ENCODE measurements at regions not wholly inside any gene's neighbourhood (a gene's known extent, or its start where the extent isn't known, plus 50 kb on each side); places are given as distances from the start of the nearest gene placed in this dataset.

DNA sequence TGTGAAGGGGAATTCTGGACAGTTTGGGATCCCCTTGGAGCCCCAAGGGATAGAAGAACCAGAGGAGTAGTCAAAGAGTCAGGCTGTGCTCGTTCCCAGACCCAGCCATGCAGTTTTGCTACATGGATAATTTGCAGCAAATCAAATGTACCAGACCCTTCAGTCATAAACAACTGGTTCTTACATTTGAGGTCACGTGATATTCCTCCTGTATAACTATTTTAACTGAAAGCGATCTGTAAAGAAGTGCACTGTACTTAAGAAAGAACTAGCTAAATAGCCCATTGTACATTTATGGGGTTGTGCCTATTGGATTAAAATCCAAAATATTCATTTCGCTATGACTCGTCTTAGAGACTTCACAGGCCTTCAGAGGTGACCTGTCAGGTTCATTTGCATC is 550.2 kb upstream of the TENM3 start:
- no peak for DNase-seq

DNA sequence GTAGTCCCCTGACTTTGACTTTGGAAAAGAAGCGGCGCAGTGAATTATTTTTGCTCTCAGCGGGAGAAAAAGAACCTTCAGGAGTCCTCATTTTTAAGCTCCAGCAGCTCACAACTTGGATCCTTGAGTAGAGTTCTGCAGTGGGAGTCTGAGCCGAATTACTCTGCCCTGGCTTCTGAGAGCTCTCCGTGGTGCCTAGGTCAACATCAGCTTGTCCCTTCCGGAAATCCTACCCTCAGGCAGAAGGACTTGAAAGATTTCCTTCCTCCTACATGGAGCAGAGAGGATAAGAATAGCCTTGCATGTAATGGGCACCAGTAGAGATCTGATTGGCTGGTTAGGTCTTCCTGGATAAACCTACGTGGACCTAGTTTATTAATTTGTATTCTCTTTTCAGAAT is 549.7 kb upstream of the TENM3 start:
- DNase-seq = no peak

DNA sequence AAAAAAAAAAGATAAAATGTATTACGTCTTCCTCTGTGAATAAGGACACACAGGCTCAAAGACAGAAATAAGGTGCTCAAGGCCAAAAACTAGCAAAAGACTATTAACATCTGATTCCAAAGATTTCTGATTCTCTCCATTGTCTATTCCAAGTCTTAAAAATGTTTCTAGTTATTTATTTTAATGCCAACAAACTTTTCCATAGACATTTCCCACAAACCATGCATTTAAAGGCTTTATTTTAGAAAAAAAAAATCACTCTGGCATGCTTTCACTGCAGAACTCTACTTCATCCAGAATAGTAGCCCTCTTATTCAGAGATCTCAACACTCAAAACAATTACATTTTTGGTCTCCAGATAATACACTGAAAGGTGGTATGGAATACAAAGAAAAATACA is 545.0 kb upstream of the TENM3 start:
- DNase-seq = no peak

DNA sequence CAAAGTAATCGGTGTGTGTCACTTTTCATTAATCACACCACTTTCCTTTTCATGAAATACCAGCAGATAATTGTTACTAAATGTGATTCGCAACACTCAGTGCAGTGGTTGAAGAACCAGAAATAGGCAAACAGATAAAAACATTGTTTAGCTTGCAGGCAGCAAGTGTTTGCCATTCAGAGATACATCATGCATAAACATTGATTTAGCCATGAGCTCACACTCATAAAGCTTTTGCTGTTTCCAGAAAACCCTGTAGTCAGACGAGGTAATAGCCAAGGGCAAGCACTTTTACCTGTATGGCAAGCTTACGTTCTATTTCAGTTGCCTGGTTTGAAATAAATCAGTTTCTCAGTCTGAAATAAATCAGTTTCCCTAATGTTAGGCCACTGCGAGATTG is 542.0 kb upstream of the TENM3 start:
- no peak for DNase-seq

DNA sequence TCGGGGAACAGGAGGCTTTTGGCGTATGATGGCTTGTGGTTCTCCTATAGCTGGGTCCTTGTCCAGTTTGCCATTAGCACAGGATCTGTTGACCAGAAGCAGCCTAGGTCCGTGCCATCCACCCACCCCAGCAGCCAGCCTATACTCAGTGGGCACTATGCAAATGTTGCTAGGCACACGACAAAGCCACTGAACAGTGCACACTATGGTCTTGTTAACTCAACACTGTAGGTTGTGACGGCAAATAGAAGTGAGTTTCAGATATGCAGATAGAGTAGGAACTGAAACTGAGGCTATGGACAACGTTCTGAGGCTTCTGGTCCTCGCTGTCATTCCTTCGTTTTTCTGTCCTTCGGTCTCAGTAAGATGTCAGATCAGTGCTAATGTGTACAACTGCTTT is 541.3 kb upstream of the TENM3 start:
- DNase-seq = no peak

DNA sequence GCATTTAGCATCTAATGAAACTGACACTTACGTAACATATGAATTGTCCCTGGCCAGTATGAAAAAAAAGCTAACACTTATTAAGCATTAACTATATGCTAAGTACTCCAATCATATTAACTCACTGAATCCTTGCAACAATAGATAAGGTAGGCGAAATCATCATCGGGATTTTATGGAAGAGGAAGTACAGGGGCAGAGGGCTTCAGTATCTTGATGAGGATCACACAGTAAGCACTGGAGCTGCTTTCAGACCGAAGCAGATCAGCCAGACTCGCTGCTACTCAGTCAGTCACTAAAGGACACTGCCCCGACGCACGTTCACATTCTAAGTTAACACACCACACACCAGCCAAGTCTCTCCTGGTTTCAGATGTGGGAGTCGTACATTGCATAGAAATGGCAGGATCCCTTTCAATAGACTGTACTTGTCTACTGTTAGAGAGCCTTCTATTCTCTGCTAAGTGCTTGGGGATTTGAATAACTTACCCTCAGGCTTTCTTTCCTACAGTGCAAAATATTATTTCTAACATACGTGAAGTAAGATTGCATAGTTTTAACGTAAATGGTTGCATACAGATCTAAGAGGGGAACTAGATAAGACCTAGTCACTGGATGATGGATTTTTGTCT is 540.2 kb upstream of the TENM3 start:
- DNase-seq = no peak

DNA sequence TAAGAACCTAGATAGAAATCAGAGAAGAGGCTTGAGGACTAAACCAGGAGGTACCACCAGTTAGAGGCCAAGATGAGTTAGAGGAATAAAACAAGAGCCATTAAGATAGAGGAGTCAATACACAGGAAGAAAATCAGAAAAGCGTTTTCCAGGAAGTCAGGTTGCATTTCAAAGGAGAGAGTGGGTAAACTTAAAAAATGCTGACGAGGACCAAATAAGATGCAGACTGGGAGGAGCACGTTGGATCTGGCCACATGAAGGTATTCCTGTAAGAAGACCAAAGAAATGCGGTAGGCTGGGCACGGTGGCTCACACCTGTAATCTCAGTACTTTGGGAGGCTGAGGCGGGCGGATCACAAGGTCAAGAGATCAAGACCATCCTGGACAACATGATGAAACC is 533.1 kb upstream of the TENM3 start:
- no peak for DNase-seq

DNA sequence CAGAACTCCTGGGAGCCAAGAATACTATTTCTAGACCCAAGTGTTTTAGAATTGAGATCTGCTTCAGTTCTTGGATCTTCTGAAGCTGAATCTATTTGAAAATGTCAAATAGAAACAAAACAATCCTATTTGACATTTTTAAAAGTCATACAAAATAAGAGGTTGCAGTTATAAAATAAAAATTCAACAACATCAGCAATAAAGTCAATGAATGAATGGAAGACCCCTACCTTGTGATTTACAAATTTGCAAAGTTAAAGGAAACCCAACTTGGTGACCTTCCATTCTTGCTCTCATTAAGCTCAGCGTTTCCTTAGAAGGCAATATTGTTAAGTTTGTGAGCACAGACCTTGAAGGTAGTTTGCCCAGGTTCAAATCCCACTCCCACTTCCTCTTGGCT is 531.8 kb upstream of the TENM3 start:
- no peak for DNase-seq

DNA sequence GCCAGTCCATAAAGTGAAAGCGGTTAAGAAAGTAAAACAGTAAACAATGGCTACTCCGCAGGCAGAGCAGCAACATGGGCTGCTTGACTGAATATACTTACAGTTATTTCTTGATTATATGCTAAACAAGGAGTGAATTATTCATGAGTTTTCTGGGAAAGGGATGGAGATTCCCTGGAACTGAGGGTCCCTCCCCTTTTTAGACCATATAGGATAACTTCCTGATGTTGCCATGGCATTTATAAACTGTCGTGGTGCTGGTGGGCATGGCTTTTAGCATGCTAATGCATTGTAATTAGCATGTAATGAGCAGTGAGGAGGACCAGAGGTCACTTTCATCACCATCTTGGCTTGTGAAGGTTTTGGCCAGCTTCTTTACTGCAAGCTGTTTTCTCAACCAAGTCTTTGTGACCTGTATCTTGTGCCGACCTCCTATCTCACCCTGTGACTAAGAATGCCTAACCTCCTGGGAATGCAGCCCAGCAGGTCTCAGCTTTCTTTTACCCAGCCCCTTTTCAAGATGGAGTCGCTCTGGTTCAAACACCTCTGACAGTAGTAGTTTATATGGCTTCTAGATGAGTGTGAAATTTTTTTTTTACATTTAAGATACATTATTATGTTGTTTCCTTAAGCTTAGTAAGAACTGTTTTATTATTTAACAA is 514.8 kb upstream of the TENM3 start:
- DNase-seq = no peak

DNA sequence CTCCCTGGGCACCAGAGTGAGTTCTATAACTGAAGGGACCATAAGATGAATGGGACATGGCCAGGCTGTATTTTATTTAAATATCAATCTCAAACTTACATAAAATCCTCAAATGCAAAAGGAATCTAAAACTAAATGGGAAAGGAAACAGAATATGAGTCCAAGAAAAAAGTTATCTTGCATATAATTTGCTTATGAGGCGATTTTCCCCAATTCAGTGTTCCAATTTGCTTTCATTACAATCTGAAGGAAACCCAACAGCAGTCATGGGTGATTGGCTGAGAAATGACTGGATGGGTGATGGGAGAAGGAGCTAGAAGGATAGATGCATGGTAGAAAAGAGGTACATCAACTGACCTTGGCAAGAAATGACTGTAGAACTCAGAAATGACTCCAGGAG is 511.3 kb upstream of the TENM3 start:
- DNase-seq = no peak

DNA sequence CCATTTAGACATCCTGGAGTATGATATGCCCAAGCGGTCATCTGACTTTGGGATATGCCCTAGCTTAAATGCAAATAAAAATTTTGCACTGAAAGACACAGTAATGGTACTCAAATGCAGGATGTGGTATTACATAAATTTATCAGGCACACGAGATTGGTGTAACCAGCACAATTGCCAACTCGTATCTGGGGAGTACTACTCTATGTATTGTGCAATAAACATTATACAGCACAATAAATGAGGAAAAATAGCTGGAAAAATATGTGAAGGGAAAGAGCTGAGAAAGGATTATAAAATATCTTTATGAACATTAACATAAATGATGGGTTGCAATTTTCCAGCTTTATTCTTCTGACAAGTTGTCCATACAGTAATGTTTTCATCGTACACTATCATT is 505.5 kb upstream of the TENM3 start:
- no peak for DNase-seq

DNA sequence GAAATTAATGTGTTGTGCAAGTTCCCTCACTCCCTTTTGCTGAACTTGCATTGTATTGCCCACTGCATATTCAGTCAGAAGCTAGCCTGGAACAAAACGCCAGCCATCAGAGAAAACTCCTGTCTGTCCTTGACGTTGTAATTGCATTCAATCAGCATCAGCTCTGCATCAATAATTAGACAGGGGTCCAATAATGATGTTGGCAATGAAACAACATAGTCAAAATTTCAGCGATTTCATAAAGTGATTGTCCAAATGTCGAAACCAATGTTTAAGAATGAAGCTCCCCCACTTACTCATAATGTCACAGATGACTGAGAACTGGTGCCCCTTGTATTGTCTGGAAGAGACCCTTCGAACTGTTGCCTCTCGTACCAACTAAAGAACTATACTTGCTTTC is 504.2 kb upstream of the TENM3 start:
- DNase-seq = no peak

DNA sequence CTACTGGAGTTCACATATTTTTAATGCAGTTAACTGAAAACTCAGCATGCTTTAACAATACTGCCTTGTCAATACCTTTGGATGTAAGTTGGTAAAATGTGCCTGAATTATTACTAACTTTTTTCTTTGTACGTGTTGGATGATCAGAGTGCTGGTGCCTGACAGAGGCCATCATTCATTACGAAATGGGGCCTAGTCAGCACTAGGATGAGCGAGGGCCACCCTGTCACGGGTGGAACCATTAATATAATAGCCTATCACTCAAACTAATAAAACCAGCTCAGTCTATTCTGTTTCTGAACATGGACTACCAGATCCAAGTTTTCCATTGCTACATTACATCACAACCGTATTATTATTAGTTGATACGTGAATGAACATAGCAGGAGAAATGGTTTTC is 501.7 kb upstream of the TENM3 start:
- no peak for DNase-seq

DNA sequence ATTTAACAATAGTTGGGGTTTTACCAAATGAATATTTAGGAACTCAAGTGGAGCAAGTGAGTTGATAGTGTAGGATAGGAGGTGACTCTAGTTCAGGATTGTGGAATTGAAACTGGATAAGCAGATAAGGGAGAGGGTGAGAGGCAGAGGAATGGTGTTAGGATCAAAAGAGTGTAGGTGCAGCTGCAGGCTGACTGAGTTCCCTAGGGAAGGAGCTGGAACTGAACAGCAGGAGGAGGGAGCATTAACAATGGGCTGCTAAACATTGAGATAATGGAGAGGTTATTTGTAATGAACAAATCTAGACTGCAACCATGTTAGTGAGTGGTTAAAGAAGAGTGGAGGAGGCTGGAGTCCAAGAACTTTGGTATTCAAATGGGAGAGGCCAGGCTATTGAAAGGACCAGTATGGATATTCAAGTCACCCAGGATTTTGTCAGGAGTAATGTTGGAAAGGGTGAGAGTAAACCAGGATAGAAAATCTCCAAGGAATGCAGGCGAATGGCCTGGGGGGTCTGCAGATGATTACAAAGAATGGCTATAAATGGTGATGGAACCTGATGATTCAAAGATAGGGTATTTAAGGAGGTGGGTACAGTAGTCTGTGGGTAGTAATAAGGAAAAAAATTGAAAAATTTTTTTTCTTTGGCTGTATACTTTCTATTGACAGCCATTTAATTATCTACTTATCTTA is 497.1 kb upstream of the TENM3 start:
- DNase-seq = no peak

DNA sequence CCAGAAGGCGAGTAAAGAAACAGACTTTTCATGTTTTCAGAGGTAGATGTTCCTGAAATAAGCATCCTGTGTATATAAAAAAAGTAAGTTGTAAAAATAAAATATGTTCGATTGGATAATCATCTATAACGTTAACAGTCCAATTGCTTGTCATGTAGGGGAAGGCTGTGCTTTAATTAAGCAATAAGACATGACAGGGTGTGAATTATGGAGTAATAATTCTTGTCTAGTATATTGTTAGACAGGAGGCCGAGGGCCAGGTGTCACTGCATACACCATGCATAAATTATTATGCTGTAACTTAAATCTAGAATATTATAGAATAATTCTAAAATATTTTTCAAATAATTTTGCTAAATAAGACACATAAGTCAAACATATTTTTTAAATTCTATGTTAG is 494.6 kb upstream of the TENM3 start:
- DNase-seq = no peak

DNA sequence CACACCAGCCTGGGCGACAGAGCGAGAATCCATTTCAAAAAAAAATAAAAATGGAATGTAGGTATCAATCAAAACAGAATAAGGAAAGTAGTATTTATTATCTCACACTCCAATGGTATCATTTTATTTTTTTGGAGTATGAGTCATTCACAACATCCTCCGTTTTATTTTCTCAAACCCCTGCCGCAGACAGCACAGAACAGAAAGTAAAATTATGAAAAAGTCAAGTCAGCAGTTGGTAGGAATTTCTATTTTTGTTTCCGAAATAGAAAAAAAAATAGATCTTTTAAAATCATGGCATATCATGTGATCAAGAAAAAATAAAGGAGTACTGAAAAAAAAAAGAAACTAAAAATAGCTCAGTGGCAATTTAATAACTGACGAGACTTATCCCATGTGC is 490.7 kb upstream of the TENM3 start:
- no peak for DNase-seq

DNA sequence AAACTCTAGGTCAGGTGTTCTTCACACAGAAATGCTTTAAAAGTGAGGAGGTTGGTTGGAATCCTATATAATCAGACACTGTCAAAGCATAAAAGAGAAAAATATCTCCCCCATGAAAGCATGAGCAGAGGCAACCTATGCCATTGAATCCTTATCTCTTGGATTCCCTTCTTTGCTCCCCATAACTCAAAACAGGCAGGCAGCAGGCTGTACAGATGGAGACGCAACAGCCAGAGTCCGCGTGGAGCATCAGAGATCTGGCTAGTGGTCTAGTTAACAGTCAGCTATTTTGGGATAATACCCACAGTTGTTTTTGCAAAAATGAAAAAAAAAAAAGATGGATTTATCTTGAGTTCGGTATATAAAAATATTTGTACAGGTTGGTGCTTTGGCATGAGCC is 490.0 kb upstream of the TENM3 start:
- no peak for DNase-seq

DNA sequence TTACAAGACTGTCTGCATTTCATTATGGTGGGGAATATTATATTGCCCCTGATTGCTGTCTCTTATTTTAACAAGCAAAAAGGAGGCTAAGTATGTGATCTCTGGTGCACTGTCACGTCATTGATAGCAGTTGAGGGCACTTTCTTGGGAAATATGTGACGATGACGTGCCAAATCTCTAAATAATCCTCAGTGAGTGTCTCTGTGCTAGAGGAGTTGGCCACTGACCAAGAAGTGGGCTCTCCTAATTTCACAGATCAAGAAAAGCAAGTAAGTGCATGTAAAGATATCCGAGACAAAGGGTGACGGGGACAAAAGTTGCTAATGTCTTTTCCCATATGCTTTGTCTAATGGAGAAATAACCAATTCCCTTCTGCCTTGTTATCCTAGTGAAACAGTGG is 487.4 kb upstream of the TENM3 start:
- DNase-seq = no peak

DNA sequence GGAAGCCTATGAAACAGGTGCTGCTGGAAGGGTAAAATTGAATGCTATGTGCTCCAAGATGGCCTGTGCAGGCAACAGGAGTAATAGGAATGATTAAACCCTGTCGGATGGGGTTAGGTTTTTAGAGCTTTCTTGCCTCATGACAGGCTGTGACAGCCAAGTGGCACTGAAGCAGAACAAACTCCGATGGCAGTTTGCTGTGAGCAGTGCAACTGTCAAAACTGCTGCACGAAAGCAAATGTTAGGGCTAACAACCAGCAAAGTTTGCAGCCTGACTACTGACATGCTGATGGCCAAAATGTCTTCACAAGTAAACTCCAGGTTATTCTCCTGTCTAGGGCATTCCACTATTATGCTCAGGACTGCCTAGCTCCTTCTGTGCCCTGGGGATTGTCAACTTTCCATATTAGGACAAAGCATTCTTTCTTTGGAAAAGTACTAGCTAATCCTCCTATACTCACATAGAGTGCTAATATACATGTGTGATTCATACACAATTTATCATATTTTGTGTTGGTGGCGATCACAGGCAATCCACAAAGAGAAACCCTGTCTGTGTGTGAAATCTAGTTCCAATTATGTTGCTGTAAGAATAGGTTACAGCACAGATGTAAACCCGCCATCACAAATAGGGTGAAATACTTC is 486.6 kb upstream of the TENM3 start:
- no peak for DNase-seq

DNA sequence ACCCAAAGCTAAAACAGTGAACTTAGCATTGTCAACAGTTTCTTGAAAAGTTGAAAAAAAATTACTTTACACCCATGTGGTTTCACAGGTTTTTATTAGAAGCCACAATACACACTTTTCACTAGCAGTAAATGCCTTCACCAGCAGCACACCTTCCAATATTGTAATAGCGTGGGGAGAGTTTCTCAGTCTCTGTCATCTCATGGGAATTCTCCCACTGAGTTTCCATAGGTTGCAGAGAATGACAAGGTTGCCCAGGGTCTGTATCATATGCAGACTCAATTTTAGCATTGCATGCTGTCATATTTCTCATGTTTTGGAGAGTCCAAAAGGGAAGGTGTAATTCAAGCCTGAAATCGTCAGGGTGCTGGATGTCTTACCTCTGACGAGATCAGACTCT is 486.1 kb upstream of the TENM3 start:
- DNase-seq = no peak

DNA sequence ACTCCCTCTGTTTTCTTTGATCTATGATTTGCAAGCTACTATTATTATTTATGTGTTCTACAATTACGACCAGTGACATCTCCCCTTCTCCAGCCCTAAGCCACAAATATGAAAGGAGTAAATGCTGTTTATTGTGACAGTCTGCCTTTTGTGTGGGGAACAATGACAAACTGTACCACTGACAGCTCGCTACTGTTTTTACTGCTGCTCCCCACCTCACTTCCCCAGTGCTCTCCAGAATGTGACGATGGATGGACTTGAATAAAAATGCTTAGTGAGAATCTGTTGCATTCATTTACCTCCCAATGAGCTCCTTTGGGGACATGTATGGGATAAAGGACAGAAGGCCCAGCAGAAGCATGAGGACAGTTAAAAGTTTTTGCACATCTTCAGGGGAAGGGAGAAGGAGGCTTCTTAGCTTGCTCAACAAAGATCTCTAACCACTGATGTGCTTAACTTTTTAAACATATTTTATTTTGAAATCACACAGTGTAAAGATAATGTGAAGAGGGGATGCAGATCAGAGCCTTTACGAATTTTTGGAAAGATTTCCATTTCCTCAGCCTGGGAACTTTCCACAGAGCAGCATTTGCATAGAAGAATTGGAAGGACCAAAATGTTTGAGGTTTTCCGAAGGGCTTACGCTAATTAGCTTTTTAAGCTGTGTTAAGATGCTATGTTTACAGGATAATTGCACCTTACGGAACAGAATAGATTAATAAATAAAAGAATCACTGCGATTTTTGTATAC is 485.1 kb upstream of the TENM3 start:
- no peak for DNase-seq

DNA sequence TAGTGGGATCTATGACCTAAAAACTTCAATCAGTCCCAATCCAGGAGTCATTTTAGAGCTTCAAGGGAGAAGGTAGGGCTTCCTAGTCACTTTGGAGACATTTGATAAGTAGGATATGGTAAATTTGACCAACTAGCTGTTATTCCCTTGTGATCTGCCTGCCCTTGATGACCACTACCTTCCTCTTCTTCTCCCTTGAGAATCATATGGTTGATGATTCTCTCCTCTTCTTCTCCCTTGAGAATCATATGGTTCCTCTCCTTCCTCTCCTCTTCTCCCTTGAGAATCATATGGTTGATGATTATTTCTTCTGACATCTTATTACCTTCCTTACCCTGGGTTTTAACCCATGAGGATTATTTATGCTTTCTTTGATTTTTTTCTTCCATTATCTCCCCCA is 482.6 kb upstream of the TENM3 start:
- DNase-seq = no peak

DNA sequence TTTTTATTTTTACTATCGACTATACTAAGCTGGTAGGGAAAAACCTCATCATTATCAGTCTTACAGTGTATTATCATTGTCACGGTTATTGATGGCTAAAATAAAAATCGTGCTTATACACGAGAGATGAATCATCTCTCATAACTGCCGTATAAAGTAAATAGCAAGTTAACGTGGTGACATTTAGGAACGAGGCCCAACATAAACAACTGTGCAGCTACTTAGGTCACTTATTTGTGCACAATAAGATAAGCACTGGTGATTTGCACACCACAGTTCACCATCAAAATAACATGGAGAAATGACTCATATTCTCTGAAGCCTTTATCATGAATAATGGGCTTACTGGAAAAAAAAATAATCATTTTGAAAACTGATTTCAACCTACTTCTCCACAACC is 482.0 kb upstream of the TENM3 start:
- no peak for DNase-seq

All from activated gamma-delta T cell treated with Interleukin-2 at 50 U/mL for 16 hours (primary cell).